ENCODE measurements at regions not wholly inside any gene's neighbourhood (a gene's known extent, or its start where the extent isn't known, plus 50 kb on each side); places are given as distances from the start of the nearest gene placed in this dataset.
A peak's percentile ranks its signal among the peaks of the same experiment; 100 is the strongest.

- peak; percentile 56 for DNase-seq (ENCODE audit: low read depth, low spot score)
- Histone ChIP-seq H3K27ac (ENCODE audit: insufficient read depth, low read depth, low read length) (no peak overlapping the region), H3K4me1 (ENCODE audit: control insufficient read depth, extremely low read depth, insufficient read depth, low read length) (no peaks in the 10 kb centered on the region), H3K9ac (replicated peaks; ENCODE audit: extremely low read depth, insufficient read depth, low read length) (no peak overlapping the region), H3K4me3 (replicated peaks in 1 of 3; ENCODE audit: insufficient read depth in 1 of 3, low read depth in 1 of 3, low read length in 3 of 3) (no peak overlapping the region), H2AFZ (ENCODE audit: low read depth, low read length) (no peak overlapping the region), H3K9me3 (replicated peaks; ENCODE audit: control insufficient read depth, insufficient read depth, low read length) (no peaks in the 10 kb centered on the region), H4K20me1 (replicated peaks; ENCODE audit: control insufficient read depth, extremely low read depth, insufficient read depth, low read length) (no peaks in the 10 kb centered on the region), H3K27me3 (ENCODE audit: control insufficient read depth in 2 of 2, insufficient read depth in 2 of 2, low read length in 2 of 2) (no peaks in the 10 kb centered on the region), H3K79me2 (ENCODE audit: control insufficient read depth, insufficient read depth, low read length) (no peaks in the 10 kb centered on the region), H3K36me3 (ENCODE audit: control insufficient read depth in 2 of 2, extremely low read depth in 1 of 2, insufficient read depth in 2 of 2, low read length in 2 of 2) (no peaks in the 10 kb centered on the region), H3K9me1 (replicated peaks; ENCODE audit: control insufficient read depth, extremely low read depth, insufficient read depth, low read length) (no peaks in the 10 kb centered on the region), H3K4me2 (ENCODE audit: insufficient read depth, low read length) (no peak overlapping the region)
- POLR2A ChIA-PET = no interaction called here
- intact Hi-C loops (cut with micrococcal nuclease) = no loop called here
- peak; percentile 79 for FAIRE-seq
- CTCF ChIA-PET = no interaction called here
- BruUV-seq (replicated peaks) = no TSS peak
- dilution Hi-C loops (cut with MboI; ENCODE audit: extremely low pct_ligation_motif_present, low sequenced_read_pairs) = no loop called here
- no peak for TF ChIP-seq MAX (IDR thresholded peaks at IDR 0.05; ENCODE audit: insufficient read depth, insufficient read length)
- peak in 1 of 2 donors; percentile 14 for TF ChIP-seq CTCF (IDR thresholded peaks at IDR 0.05; ENCODE audit: extremely low read depth in 1 of 2, insufficient read depth in 1 of 2, low read depth in 1 of 2, low read length in 2 of 2)
Observed at GRCh38 chr4:65943076-65943475, 272.8 kb upstream of the EPHA5 start.

GRCh38 chr4:65924843-65925242, 254.6 kb upstream of the EPHA5 start:
- CTCF ChIA-PET = no interaction called here
- intact Hi-C loops (cut with micrococcal nuclease) (no loop called here), dilution Hi-C loops (cut with MboI; ENCODE audit: extremely low pct_ligation_motif_present, low sequenced_read_pairs) (no loop called here)
- H3K9ac ChIP-seq (replicated peaks; ENCODE audit: extremely low read depth, insufficient read depth, low read length) = no peak overlapping the region
- FAIRE-seq (no peak), DNase-seq (ENCODE audit: low read depth, low spot score) (no peak)
- H3K4me1 ChIP-seq (ENCODE audit: control insufficient read depth, extremely low read depth, insufficient read depth, low read length) = no peaks in the 10 kb centered on the region
- H3K36me3 ChIP-seq (ENCODE audit: control insufficient read depth in 2 of 2, extremely low read depth in 1 of 2, insufficient read depth in 2 of 2, low read length in 2 of 2) = no peaks in the 10 kb centered on the region
- no peak overlapping the region for H2AFZ ChIP-seq (ENCODE audit: low read depth, low read length)
- no TSS peak for BruUV-seq (replicated peaks)
- no peak overlapping the region for H3K4me2 ChIP-seq (ENCODE audit: insufficient read depth, low read length)
- no peak overlapping the region for H3K4me3 ChIP-seq (replicated peaks in 1 of 3; ENCODE audit: insufficient read depth in 1 of 3, low read depth in 1 of 3, low read length in 3 of 3)
- H3K27me3 ChIP-seq (ENCODE audit: control insufficient read depth in 2 of 2, insufficient read depth in 2 of 2, low read length in 2 of 2) = no peaks in the 10 kb centered on the region
- no peaks in the 10 kb centered on the region for H3K9me3 ChIP-seq (replicated peaks; ENCODE audit: control insufficient read depth, insufficient read depth, low read length)
- TF ChIP-seq JUN (IDR thresholded peaks at IDR 0.05; ENCODE audit: borderline replicate concordance, insufficient read depth, insufficient read length, low read depth) (no peak), POLR2A (IDR thresholded peaks at IDR 0.05; ENCODE audit: low read depth, low read length) (no peak), CTCF (IDR thresholded peaks at IDR 0.05; ENCODE audit: extremely low read depth in 1 of 2, insufficient read depth in 1 of 2, low read depth in 1 of 2, low read length in 2 of 2) (no peak), EZH2 (IDR thresholded peaks at IDR 0.05; ENCODE audit: borderline replicate concordance, low read depth, low read length, severe bottlenecking) (no peak), GATA2 (IDR thresholded peaks at IDR 0.05; ENCODE audit: insufficient read depth, insufficient read length, low read depth, low read length) (no peak), MAX (IDR thresholded peaks at IDR 0.05; ENCODE audit: insufficient read depth, insufficient read length) (no peak), POLR2AphosphoS5 (IDR thresholded peaks at IDR 0.05; ENCODE audit: insufficient read depth, low read depth, low read length) (no peak), MYC (IDR thresholded peaks at IDR 0.05; ENCODE audit: low read depth, low read length) (no peak), FOS (IDR thresholded peaks at IDR 0.05; ENCODE audit: borderline replicate concordance, insufficient read depth, low read length) (no peak)
- POLR2A ChIA-PET = no interaction called here
- no peaks in the 10 kb centered on the region for H3K79me2 ChIP-seq (ENCODE audit: control insufficient read depth, insufficient read depth, low read length)
- H4K20me1 ChIP-seq (replicated peaks; ENCODE audit: control insufficient read depth, extremely low read depth, insufficient read depth, low read length) = no peaks in the 10 kb centered on the region
- no peak overlapping the region for H3K27ac ChIP-seq (ENCODE audit: insufficient read depth, low read depth, low read length)
- no peaks in the 10 kb centered on the region for H3K9me1 ChIP-seq (replicated peaks; ENCODE audit: control insufficient read depth, extremely low read depth, insufficient read depth, low read length)

Measured in endothelial cell of umbilical vein (primary cell).